Sigmoid colon (tissue), 4 donors: ENCODE measurements at regions not wholly inside any gene's neighbourhood (a gene's known extent, or its start where the extent isn't known, plus 50 kb on each side); places are given as distances from the start of the nearest gene placed in this dataset.

Experiments
- CTCF ChIP-seq, 4 experiments: fragments of 450-650 bp in 3 of 4; fragments of 200-600 bp in 1 of 4; IDR thresholded peaks; one replicate each; pipeline ENCODE4 v1.5.1; 2016 to 2019; ENCODE audit warnings: antibody characterized with exemption in 4 of 4, mild to moderate bottlenecking in 3 of 4, moderate library complexity in 2 of 4
- EP300 ChIP-seq, 4 donors: sonication (generic); formaldehyde crosslinking; IDR thresholded peaks; one replicate each; pipeline ENCODE4 v1.6.1; 2017; ENCODE audit warnings: antibody characterized with exemption in 4 of 4
- POLR2A ChIP-seq, 2 donors: fragments of 450-650 bp; IDR thresholded peaks; one replicate each; pipeline ENCODE4 v1.6.1; 2016; ENCODE audit warnings: antibody characterized with exemption in 2 of 2, mild to moderate bottlenecking in 2 of 2, moderate library complexity in 2 of 2
- POLR2AphosphoS5 ChIP-seq, 4 donors: sonication (generic); formaldehyde crosslinking; IDR thresholded peaks; one replicate each; pipeline ENCODE4 v1.6.1; 2017; ENCODE audit warnings: antibody characterized with exemption in 4 of 4

GRCh38 chr13:64746845-64747244, 2483.3 kb downstream of the PCDH9 start:
- no peak for TF ChIP-seq CTCF (IDR thresholded peaks at IDR 0.05)
- no peak for TF ChIP-seq POLR2AphosphoS5 (IDR thresholded peaks at IDR 0.05)
- TF ChIP-seq POLR2A (IDR thresholded peaks at IDR 0.05), result no peak
- no peak for TF ChIP-seq EP300 (IDR thresholded peaks at IDR 0.05)
